ENCODE measurements at regions not wholly inside any gene's neighbourhood (a gene's known extent, or its start where the extent isn't known, plus 50 kb on each side); places are given as distances from the start of the nearest gene placed in this dataset.

- TF ChIP-seq POLR2A (IDR thresholded peaks at IDR 0.05; ENCODE audit: borderline replicate concordance, extremely low read depth, insufficient read depth, insufficient read length) = no peak
- no peak for TF ChIP-seq CEBPB (IDR thresholded peaks at IDR 0.05; ENCODE audit: low read depth)
- TF ChIP-seq ZFX (IDR thresholded peaks at IDR 0.05) = no peak
- no peak for TF ChIP-seq ELF1 (IDR thresholded peaks at IDR 0.05; ENCODE audit: borderline replicate concordance, low read depth)
- TF ChIP-seq CTCF (IDR thresholded peaks at IDR 0.05 in 2 of 3, conservative IDR thresholded peaks at IDR 0.05 in 1 of 3; ENCODE audit: borderline replicate concordance in 1 of 3, insufficient read depth in 1 of 3, low read depth in 2 of 3, low read length in 2 of 3) = no peak
Observed at GRCh38 chr7:17481118-17481517, 182.7 kb downstream of the AHR start.
